Lung (tissue), 11 donors: ENCODE measurements at regions not wholly inside any gene's neighbourhood (a gene's known extent, or its start where the extent isn't known, plus 50 kb on each side); places are given as distances from the start of the nearest gene placed in this dataset.

Source experiments
- ATAC-seq: fragments of 200-7000 bp; cut with Tn5 transposase; one replicate; pipeline ENCODE4 v1.9.1; 2020; ENCODE audit warnings: moderate number of reproducible peaks; ENCODE audit not compliant: insufficient read depth, low FRiP score
- DNase-seq, 3 donors: peaks; one replicate each; pipeline ENCODE4 v3.0.0-alpha.2; 2013 to 2017
- H3K27ac ChIP-seq, 2 donors: one replicate each; pipeline ENCODE4 v1.5.1; 2013; ENCODE audit warnings: mild to moderate bottlenecking in 2 of 2, moderate library complexity in 2 of 2, control low read depth in 1 of 2, inconsistent platforms in 1 of 2, low read depth in 1 of 2, low read length in 1 of 2
- H3K27me3 ChIP-seq, 3 donors: one replicate each; pipeline ENCODE4 v1.5.1; 2013; ENCODE audit warnings: low read length in 2 of 3; ENCODE audit not compliant: control insufficient read depth in 3 of 3, insufficient read depth in 3 of 3
- H3K36me3 ChIP-seq, 4 donors: one replicate each; pipeline ENCODE4 v1.5.1; 2013; ENCODE audit warnings: low read length in 4 of 4, mild to moderate bottlenecking in 1 of 4, moderate library complexity in 1 of 4; ENCODE audit not compliant: control insufficient read depth in 4 of 4, insufficient read depth in 4 of 4
- H3K4me1 ChIP-seq, 5 donors: one replicate each; pipeline ENCODE4 v1.5.1; 2013; ENCODE audit warnings: low read length in 5 of 5, mild to moderate bottlenecking in 2 of 5, moderate library complexity in 1 of 5; ENCODE audit not compliant: control insufficient read depth in 5 of 5, insufficient read depth in 5 of 5
- H3K4me3 ChIP-seq: one replicate; pipeline ENCODE4 v1.5.1; 2013; ENCODE audit warnings: mild to moderate bottlenecking, control low read depth, moderate library complexity
- H3K9ac ChIP-seq, 2 donors: one replicate each; pipeline ENCODE4 v1.5.1; 2013; ENCODE audit warnings: low read length in 2 of 2, control low read depth in 1 of 2; ENCODE audit not compliant: insufficient read depth in 1 of 2
- H3K9me3 ChIP-seq, 4 donors: one replicate each; pipeline ENCODE4 v1.5.1; 2013; ENCODE audit warnings: low read length in 3 of 4, mild to moderate bottlenecking in 1 of 4, moderate library complexity in 1 of 4; ENCODE audit not compliant: control insufficient read depth in 4 of 4, insufficient read depth in 3 of 4
- WGBS, 2 donors: extraction: QIAGEN DNeasy Blood & Tissue Kit; methylation state at CpG; one replicate each; pipeline ENCODE4 v1.1.7; 2013; 5-methylcytosine and 5-hydroxymethylcytosine counted together
- TF ChIP-seq, protein P1 (sequence below): IDR thresholded peaks from 2 replicates; pipeline ENCODE4 v1.5.1; 2012; ENCODE audit warnings: mild to moderate bottlenecking; ENCODE audit errors: control extremely low read depth, extremely low read depth
- donor health status: control.
- donor health status: control.
- donor health status: Bipolar disorder and iron deficiency.
- donor health status: healthy.
- donor health status: DM: yes; HTN: yes; CAD: no.

- H3K4me1 ChIP-seq: peaks cover 0 to 15% (median 0%) of the 10 kb centered on the region in 5 donors
- H3K36me3 ChIP-seq: no peaks in the 10 kb centered on the region
- peaks cover 0 to 4% (median 0%) of the 10 kb centered on the region in 4 donors for H3K9me3 ChIP-seq
- ATAC-seq (no peak), DNase-seq (peak in 1 of 3 donors; percentile 7)
- TF ChIP-seq, protein P1, sequence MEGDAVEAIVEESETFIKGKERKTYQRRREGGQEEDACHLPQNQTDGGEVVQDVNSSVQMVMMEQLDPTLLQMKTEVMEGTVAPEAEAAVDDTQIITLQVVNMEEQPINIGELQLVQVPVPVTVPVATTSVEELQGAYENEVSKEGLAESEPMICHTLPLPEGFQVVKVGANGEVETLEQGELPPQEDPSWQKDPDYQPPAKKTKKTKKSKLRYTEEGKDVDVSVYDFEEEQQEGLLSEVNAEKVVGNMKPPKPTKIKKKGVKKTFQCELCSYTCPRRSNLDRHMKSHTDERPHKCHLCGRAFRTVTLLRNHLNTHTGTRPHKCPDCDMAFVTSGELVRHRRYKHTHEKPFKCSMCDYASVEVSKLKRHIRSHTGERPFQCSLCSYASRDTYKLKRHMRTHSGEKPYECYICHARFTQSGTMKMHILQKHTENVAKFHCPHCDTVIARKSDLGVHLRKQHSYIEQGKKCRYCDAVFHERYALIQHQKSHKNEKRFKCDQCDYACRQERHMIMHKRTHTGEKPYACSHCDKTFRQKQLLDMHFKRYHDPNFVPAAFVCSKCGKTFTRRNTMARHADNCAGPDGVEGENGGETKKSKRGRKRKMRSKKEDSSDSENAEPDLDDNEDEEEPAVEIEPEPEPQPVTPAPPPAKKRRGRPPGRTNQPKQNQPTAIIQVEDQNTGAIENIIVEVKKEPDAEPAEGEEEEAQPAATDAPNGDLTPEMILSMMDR: no peak
- H3K9ac ChIP-seq: no peak overlapping the region
- 67 to 72% methylated on average over 14 of the region's 14 CpGs for WGBS, 2 donors
- no peak overlapping the region for H3K27ac ChIP-seq
- peaks cover 0 to 53% (median 35%) of the 10 kb centered on the region in 3 donors for H3K27me3 ChIP-seq
- H3K4me3 ChIP-seq: no peak overlapping the region
Measured at GRCh38 chr9:135187365-135187764, 99.9 kb downstream of the OLFM1 start.

GRCh38 chr9:135188681-135189151 lies 101.2 kb downstream of the OLFM1 start:
- Histone ChIP-seq H3K27ac (no peak overlapping the region), H3K36me3 (no peaks in the 10 kb centered on the region), H3K4me1 (peaks cover 0 to 15% (median 0%) of the 10 kb centered on the region in 5 donors), H3K9me3 (peaks cover 0 to 4% (median 0%) of the 10 kb centered on the region in 4 donors), H3K27me3 (peaks cover 0 to 46% (median 26%) of the 10 kb centered on the region in 3 donors), H3K4me3 (no peak overlapping the region), H3K9ac (no peak overlapping the region)
- WGBS, 2 donors: 85 to 89% methylated on average over 9 of the region's 9 CpGs
- DNase-seq (no peak), ATAC-seq (no peak)
- TF ChIP-seq, protein P1: no peak

GRCh38 chr9:135189497-135189896 lies 102.0 kb downstream of the OLFM1 start:
- peaks cover 0 to 39% (median 18%) of the 10 kb centered on the region in 3 donors for H3K27me3 ChIP-seq

More at GRCh38 chr9:135189497-135189896, 102.0 kb downstream of the OLFM1 start:
- DNase-seq (no peak), ATAC-seq (no peak)
- Histone ChIP-seq H3K9me3 (peaks cover 0 to 4% (median 0%) of the 10 kb centered on the region in 4 donors), H3K4me3 (no peak overlapping the region), H3K27ac (no peak overlapping the region), H3K4me1 (peaks cover 0 to 15% (median 0%) of the 10 kb centered on the region in 5 donors), H3K36me3 (no peaks in the 10 kb centered on the region), H3K9ac (no peak overlapping the region)
- WGBS, 2 donors: 92% methylated on average over 5 of the region's 5 CpGs
- TF ChIP-seq, protein P1: no peak
